Smooth muscle cell of the brain vasculature (primary cell): ENCODE measurements at regions not wholly inside any gene's neighbourhood (a gene's known extent, or its start where the extent isn't known, plus 50 kb on each side); places are given as distances from the start of the nearest gene placed in this dataset.
"Not testable (repeated sequence)": the region's sequence is repeated elsewhere in the genome, so short reads cannot be mapped to it uniquely, and the experiment has no call there.

ENCODE experiments used
- DNase-seq: peaks from one replicate; pipeline ENCODE4 v3.0.0-alpha.2; 2012; ENCODE audit warnings: low read depth, low spot score

- no peak for DNase-seq
Observed at GRCh38 chr15:96582473-96582872, 252.0 kb downstream of the NR2F2 start.

- DNase-seq = no peak
Observed at GRCh38 chr15:96583671-96584070, 253.2 kb downstream of the NR2F2 start.

- DNase-seq = peak; percentile 1
Observed at GRCh38 chr15:96585484-96586386, 255.2 kb downstream of the NR2F2 start.

GRCh38 chr15:96586901-96587300, 256.4 kb downstream of the NR2F2 start:
- no peak for DNase-seq

GRCh38 chr15:96589864-96590263, 259.4 kb downstream of the NR2F2 start:
- no peak for DNase-seq

GRCh38 chr15:96593735-96594134, 263.2 kb downstream of the NR2F2 start:
- no peak for DNase-seq

- no peak for DNase-seq
Observed at GRCh38 chr15:96595951-96596350, 265.5 kb downstream of the NR2F2 start.

GRCh38 chr15:96598514-96598913, 268.0 kb downstream of the NR2F2 start:
- DNase-seq = no peak

- no peak for DNase-seq
Observed at GRCh38 chr15:96599268-96599667, 268.8 kb downstream of the NR2F2 start.

- no peak for DNase-seq
Observed at GRCh38 chr15:96600350-96600749, 269.9 kb downstream of the NR2F2 start.

GRCh38 chr15:96606617-96607016, 276.1 kb downstream of the NR2F2 start:
- DNase-seq = no peak

- no peak for DNase-seq
Observed at GRCh38 chr15:96610757-96611156, 280.3 kb downstream of the NR2F2 start.

GRCh38 chr15:96612917-96613316, 282.4 kb downstream of the NR2F2 start:
- DNase-seq = no peak

GRCh38 chr15:96619174-96619573, 288.7 kb downstream of the NR2F2 start:
- no peak for DNase-seq

GRCh38 chr15:96622714-96623113, 292.2 kb downstream of the NR2F2 start:
- DNase-seq = no peak

- DNase-seq = no peak
Observed at GRCh38 chr15:96625256-96625655, 294.8 kb downstream of the NR2F2 start.

GRCh38 chr15:96627031-96627568, 296.6 kb downstream of the NR2F2 start:
- no peak for DNase-seq

- no peak for DNase-seq
Observed at GRCh38 chr15:96629511-96629910, 299.0 kb downstream of the NR2F2 start.

- no peak for DNase-seq
Observed at GRCh38 chr15:96638793-96639192, 308.3 kb downstream of the NR2F2 start.

- no peak for DNase-seq
Observed at GRCh38 chr15:96645796-96646195, 315.3 kb downstream of the NR2F2 start.

GRCh38 chr15:96648866-96649265, 318.4 kb downstream of the NR2F2 start:
- no peak for DNase-seq

- no peak for DNase-seq
Observed at GRCh38 chr15:96657096-96657495, 326.6 kb downstream of the NR2F2 start.

GRCh38 chr15:96666979-96667378, 336.5 kb downstream of the NR2F2 start:
- DNase-seq = not testable (repeated sequence)
